Pancreas (tissue), 10 donors: ENCODE measurements at regions not wholly inside any gene's neighbourhood (a gene's known extent, or its start where the extent isn't known, plus 50 kb on each side); places are given as distances from the start of the nearest gene placed in this dataset.

Source experiments
- ATAC-seq, 4 donors: fragments of 200-7000 bp; cut with Tn5 transposase; one replicate each; pipeline versions ENCODE4 v1.8.0 to v1.9.1; 2020; ENCODE audit warnings: mild to moderate bottlenecking in 4 of 4, moderate library complexity in 4 of 4
- DNase-seq, 6 donors: peaks; one replicate each; pipeline ENCODE4 v3.0.0-alpha.2; 2020
- FAIRE-seq: peaks from 2 replicates; lab custom pipeline; 2012; peaks lifted over from hg19 to GRCh38; lab: Jason Lieb, UNC
- H3K27ac ChIP-seq, 4 donors: fragments of 200-600 bp; sonication (generic); 1 replicate in 3 of 4; 2 replicates in 1 of 4; pipeline versions ENCODE4 v1.5.0 to v1.8.0; 2020
- H3K27me3 ChIP-seq, 4 donors: fragments of 200-600 bp; one replicate each; pipeline ENCODE4 v1.8.0; 2021
- H3K36me3 ChIP-seq, 3 donors: fragments of 200-600 bp; sonication (generic) in 1 of 3; one replicate each; pipeline versions ENCODE4 v1.5.0 to v1.8.0; 2020 to 2021
- H3K4me1 ChIP-seq, 3 donors: fragments of 200-600 bp; one replicate each; pipeline ENCODE4 v1.8.0; 2021
- H3K4me3 ChIP-seq, 4 donors: fragments of 200-600 bp; sonication (generic) in 2 of 4; one replicate each; pipeline versions ENCODE4 v1.5.0 to v1.8.0; 2020 to 2021
- H3K9me3 ChIP-seq, 4 donors: fragments of 200-600 bp; one replicate each; pipeline ENCODE4 v1.8.0; 2021
- WGBS, 2 donors: extraction: QIAGEN DNeasy Blood & Tissue Kit; methylation state at CpG; one replicate each; pipeline ENCODE4 v1.1.7; 2013; 5-methylcytosine and 5-hydroxymethylcytosine counted together
- intact Hi-C, 3 donors: fragments of 100-400 bp; cut with DNase I; formaldehyde crosslinking; loops; one replicate each; pipeline versions ENCODE4 v1.11.1 to v1.14.2; 2022
- TF ChIP-seq, protein P1 (sequence below), 4 donors: fragments of 200-600 bp; sonication (generic) in 3 of 4; IDR thresholded peaks; one replicate each; pipeline versions ENCODE4 v1.5.0 to v1.8.0; 2021; ENCODE audit warnings: antibody characterized with exemption in 4 of 4
- donor health status: healthy with polysubstance abuse.
- donor health status: DM: no; HTN: no; CAD: no; lungs with moderate emphysema.
- donor health status: DM: no; HTN: no; CAD: no.
- donor health status: control.
- donor health status: control.
- donor health status: Bipolar disorder and iron deficiency.
- donor health status: DM: yes; HTN: yes; CAD: no.
- donor health status: DM: no; HTN: no; CAD: no.
- donor health status: DM: no; HTN: no; CAD: no.
- donor health status: DM: yes; HTN: yes; CAD: no.

DNA sequence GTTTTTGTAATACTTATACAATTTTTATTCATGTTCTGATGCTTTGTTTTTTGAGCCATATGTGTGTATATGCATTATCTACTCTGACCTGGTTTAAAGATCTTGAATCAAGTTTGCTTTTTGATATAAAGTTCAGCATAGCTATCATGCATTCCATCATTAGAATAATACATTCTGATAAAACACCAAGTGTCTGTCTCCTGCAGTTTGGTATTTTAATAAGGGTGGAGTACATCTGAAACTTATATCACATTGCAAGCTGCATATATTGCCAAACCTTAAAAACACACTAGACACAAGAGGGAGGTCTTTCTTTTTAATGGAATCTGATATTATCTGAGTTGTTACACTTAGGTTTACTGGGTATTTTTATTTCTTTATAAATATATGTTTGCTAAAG lies 102.8 kb upstream of the ADAMTSL1 start:
- no peak for DNase-seq
- Histone ChIP-seq H3K9me3 (no peaks in the 10 kb centered on the region), H3K4me1 (no peaks in the 10 kb centered on the region), H3K27me3 (no peaks in the 10 kb centered on the region), H3K27ac (no peak overlapping the region), H3K4me3 (no peak overlapping the region), H3K36me3 (no peaks in the 10 kb centered on the region)
- intact Hi-C loops: no loop called here
- FAIRE-seq: no peak
- TF ChIP-seq, protein P1, sequence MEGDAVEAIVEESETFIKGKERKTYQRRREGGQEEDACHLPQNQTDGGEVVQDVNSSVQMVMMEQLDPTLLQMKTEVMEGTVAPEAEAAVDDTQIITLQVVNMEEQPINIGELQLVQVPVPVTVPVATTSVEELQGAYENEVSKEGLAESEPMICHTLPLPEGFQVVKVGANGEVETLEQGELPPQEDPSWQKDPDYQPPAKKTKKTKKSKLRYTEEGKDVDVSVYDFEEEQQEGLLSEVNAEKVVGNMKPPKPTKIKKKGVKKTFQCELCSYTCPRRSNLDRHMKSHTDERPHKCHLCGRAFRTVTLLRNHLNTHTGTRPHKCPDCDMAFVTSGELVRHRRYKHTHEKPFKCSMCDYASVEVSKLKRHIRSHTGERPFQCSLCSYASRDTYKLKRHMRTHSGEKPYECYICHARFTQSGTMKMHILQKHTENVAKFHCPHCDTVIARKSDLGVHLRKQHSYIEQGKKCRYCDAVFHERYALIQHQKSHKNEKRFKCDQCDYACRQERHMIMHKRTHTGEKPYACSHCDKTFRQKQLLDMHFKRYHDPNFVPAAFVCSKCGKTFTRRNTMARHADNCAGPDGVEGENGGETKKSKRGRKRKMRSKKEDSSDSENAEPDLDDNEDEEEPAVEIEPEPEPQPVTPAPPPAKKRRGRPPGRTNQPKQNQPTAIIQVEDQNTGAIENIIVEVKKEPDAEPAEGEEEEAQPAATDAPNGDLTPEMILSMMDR (IDR thresholded peaks at IDR 0.05): no peak
- ATAC-seq: no peak

DNA sequence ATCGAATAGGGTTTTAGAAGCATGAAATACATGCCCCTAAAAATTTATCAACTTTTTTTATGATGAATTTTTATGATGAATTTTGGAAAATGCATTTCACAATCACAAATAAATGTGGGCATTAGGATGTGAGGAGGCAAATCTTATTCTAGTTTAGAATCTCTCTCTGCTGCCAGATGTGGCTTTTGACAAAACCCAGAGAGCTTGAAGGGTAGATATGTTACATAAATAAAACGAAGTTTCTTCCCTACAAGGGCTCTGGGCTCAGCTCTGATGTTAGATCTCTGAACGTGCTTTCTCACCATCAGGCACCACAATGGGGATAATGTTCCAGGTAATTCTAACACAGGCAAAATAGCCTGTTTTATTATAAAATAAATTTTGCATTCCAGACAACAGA lies 102.3 kb upstream of the ADAMTSL1 start:
- H3K4me1 ChIP-seq: no peaks in the 10 kb centered on the region
- no peaks in the 10 kb centered on the region for H3K27me3 ChIP-seq
- DNase-seq: no peak
- FAIRE-seq: no peak
- no peak overlapping the region for H3K27ac ChIP-seq
- H3K9me3 ChIP-seq: no peaks in the 10 kb centered on the region
- TF ChIP-seq, protein P1 (IDR thresholded peaks at IDR 0.05): no peak
- no peaks in the 10 kb centered on the region for H3K36me3 ChIP-seq
- no peak overlapping the region for H3K4me3 ChIP-seq
- intact Hi-C loops: no loop called here
- 42 to 63% methylated on average over 3 of the region's 3 CpGs for WGBS, 2 donors
- no peak for ATAC-seq

DNA sequence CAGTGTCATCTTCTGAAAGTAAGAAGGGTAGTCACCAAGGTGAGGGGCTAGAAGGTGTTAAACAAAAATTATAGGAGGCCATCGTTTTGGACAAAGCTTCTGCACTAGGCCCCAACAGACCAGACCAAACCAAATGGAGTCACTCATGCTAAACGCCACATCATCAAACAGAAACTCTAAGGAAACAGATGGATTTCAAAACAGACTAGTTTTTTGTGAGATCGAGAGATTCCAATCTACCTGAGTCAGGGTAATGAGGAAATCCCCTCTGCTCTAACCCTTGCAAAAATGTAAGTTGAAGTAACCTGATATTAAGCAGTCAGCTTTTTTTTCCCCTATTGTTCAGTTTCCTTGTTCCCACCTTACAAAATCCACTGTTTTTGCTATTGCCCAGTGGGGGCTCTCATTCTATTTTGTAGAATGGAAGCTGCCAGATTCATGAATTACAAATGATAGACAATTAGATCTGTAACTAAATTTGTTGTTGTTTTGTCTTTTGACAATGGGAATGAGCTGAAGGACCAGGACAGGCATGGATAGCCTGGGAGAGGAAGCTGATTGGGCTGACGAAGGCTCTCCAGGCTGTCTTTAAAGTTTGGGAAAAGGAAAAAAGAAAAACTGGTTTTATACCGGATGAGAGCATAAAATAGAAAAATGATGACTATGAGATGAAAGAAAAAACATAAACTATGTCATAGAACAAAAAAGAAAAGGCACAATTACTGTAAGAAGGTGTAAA lies 94.7 kb upstream of the ADAMTSL1 start:
- TF ChIP-seq, protein P1 (IDR thresholded peaks at IDR 0.05): no peak
- DNase-seq (no peak), ATAC-seq (peak in 1 of 4 donors; percentile 52), FAIRE-seq (no peak)
- Histone ChIP-seq H3K4me3 (no peak overlapping the region), H3K27ac (no peak overlapping the region), H3K27me3 (no peaks in the 10 kb centered on the region), H3K9me3 (no peaks in the 10 kb centered on the region), H3K4me1 (no peaks in the 10 kb centered on the region), H3K36me3 (no peaks in the 10 kb centered on the region)
- intact Hi-C loops: no loop called here
- WGBS, 2 donors: 57 to 58% methylated on average over 5 of the region's 5 CpGs

DNA sequence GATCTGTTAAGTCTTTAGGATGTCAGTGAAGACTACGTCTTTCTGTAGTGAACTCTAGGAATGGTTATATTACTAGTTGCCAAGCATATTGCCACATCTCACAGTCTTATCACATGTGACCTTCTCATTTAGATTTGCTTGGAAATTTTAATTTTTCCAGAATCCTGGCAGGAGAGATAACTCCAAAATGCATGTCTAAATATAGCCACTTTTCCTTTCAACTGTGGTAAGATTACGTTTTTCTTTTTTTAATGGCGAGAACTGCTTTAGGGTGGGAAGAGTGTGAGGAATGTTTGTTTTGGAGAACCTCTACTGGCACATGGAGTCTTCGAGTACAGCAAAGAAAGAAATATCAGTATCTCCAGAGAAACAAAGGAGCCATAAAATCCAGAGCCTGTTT lies 91.7 kb upstream of the ADAMTSL1 start:
- FAIRE-seq: no peak
- H3K36me3 ChIP-seq: no peaks in the 10 kb centered on the region
- ATAC-seq: no peak

DNA sequence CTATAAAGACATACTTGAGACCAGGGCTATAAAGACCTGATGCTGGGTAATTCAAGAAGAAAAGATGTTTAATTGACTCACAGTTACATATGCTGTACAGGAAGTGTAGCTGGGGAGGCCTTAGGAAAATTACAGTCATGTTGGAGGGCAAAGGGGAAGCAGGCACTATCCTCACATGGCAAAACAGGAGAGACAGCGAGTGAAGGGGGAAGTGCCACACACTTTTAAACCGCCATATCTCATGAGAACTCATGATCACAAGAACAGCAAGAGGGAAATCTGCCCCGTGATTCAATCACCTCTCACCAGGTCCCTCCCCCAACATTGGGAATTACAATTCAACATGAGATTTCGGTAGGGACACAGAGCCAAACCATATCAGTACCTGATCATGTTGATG lies 89.9 kb upstream of the ADAMTSL1 start:
- TF ChIP-seq, protein P1 (IDR thresholded peaks at IDR 0.05): no peak
- Histone ChIP-seq H3K27ac (no peak overlapping the region), H3K9me3 (no peaks in the 10 kb centered on the region), H3K27me3 (no peaks in the 10 kb centered on the region), H3K4me3 (no peak overlapping the region), H3K36me3 (no peaks in the 10 kb centered on the region), H3K4me1 (no peaks in the 10 kb centered on the region)
- FAIRE-seq: no peak
- intact Hi-C loops: no loop called here
- ATAC-seq: no peak
- WGBS, 2 donors: 72 to 93% methylated on average over 4 of the region's 4 CpGs
- DNase-seq: no peak

More for the DNA sequence above, 91.7 kb upstream of the ADAMTSL1 start:
- Histone ChIP-seq H3K9me3 (no peaks in the 10 kb centered on the region), H3K27me3 (no peaks in the 10 kb centered on the region), H3K4me3 (no peak overlapping the region), H3K4me1 (no peaks in the 10 kb centered on the region), H3K27ac (no peak overlapping the region)
- 32 to 46% methylated on average over 4 of the region's 4 CpGs for WGBS, 2 donors
- intact Hi-C loops: no loop called here
- TF ChIP-seq, protein P1 (IDR thresholded peaks at IDR 0.05): no peak
- DNase-seq: no peak
